Activated CD8-positive, alpha-beta T cell treated with anti-CD3 and anti-CD28 coated beads, Interleukin-2, amount 10 ng/mL, durations not matched to agents 7 days and 5 days (primary cell): ENCODE measurements at regions not wholly inside any gene's neighbourhood (a gene's known extent, or its start where the extent isn't known, plus 50 kb on each side); places are given as distances from the start of the nearest gene placed in this dataset.

Source experiments
- ATAC-seq: fragments of 150-1000 bp; cut with Tn5 transposase; one replicate; pipeline ENCODE4 v1.10.0; 2021; ENCODE audit warnings: moderate library complexity
- CTCF ChIA-PET: fragments of 350-600 bp; sonication (Branson Sonifier 250); formaldehyde crosslinking; loops from one replicate; lab custom pipeline; 2021; ENCODE audit warnings: antibody characterized with exemption; lab: Charles Lee
- POLR2A ChIA-PET: fragments of 350-600 bp; sonication (Branson Sonifier 250); formaldehyde crosslinking; loops from one replicate; lab custom pipeline; 2021; ENCODE audit warnings: antibody characterized with exemption; lab: Charles Lee
- DNase-seq: peaks from one replicate; pipeline ENCODE4 v3.0.0-alpha.2; 2020
- H3K27ac Mint-ChIP-seq: one replicate; pipeline ENCODE4 v1.8.0; 2021; ENCODE audit warnings: mild to moderate bottlenecking, mixed read lengths
- H3K27me3 Mint-ChIP-seq: one replicate; pipeline ENCODE4 v1.8.0; 2021; ENCODE audit warnings: low read depth, mixed read lengths
- H3K36me3 Mint-ChIP-seq: one replicate; pipeline ENCODE4 v1.8.0; 2021; ENCODE audit warnings: low read depth, mixed read lengths
- H3K4me1 Mint-ChIP-seq: one replicate; pipeline ENCODE4 v1.8.0; 2021; ENCODE audit warnings: low read depth, mixed read lengths
- H3K4me3 Mint-ChIP-seq: one replicate; pipeline ENCODE4 v1.8.0; 2021; ENCODE audit warnings: mild to moderate bottlenecking, mixed read lengths
- H3K9me3 Mint-ChIP-seq: one replicate; pipeline ENCODE4 v1.8.0; 2022; ENCODE audit warnings: mixed read lengths; ENCODE audit not compliant: insufficient read depth

- CTCF ChIA-PET: no interaction called here
- H3K27ac Mint-ChIP-seq: no peak overlapping the region
- no peak for ATAC-seq
These were observed 438.0 kb downstream of the ETV1 start for GRCh38 chr7:13551503-13551902.

GRCh38 chr7:13560441-13560840 is 429.0 kb downstream of the ETV1 start:
- no peak for DNase-seq
- Mint-ChIP-seq H3K4me3 (no peak overlapping the region), H3K9me3 (no peaks in the 10 kb centered on the region), H3K4me1 (no peaks in the 10 kb centered on the region), H3K36me3 (no peaks in the 10 kb centered on the region), H3K27me3 (no peaks in the 10 kb centered on the region), H3K27ac (no peak overlapping the region)
- ATAC-seq: no peak
- ChIA-PET POLR2A (no interaction called here), CTCF (no interaction called here)

More at GRCh38 chr7:13551503-13551902, 438.0 kb downstream of the ETV1 start:
- POLR2A ChIA-PET: no interaction called here
- DNase-seq: no peak
- Mint-ChIP-seq H3K4me1 (no peaks in the 10 kb centered on the region), H3K4me3 (no peak overlapping the region), H3K36me3 (no peaks in the 10 kb centered on the region), H3K9me3 (no peaks in the 10 kb centered on the region), H3K27me3 (no peaks in the 10 kb centered on the region)

- POLR2A ChIA-PET: no interaction called here
- ATAC-seq: no peak
- H3K4me1 Mint-ChIP-seq: no peaks in the 10 kb centered on the region
These were observed 426.2 kb downstream of the ETV1 start for GRCh38 chr7:13563257-13563656.

GRCh38 chr7:13563680-13564079 is 425.8 kb downstream of the ETV1 start:
- DNase-seq (no peak), ATAC-seq (no peak)
- H3K27me3 Mint-ChIP-seq: no peaks in the 10 kb centered on the region
- peaks cover 2% of the 10 kb centered on the region for H3K9me3 Mint-ChIP-seq
- no peaks in the 10 kb centered on the region for H3K4me1 Mint-ChIP-seq
- no peak overlapping the region for H3K4me3 Mint-ChIP-seq
- ChIA-PET CTCF (no interaction called here), POLR2A (no interaction called here)
- H3K27ac Mint-ChIP-seq: no peak overlapping the region
- H3K36me3 Mint-ChIP-seq: no peaks in the 10 kb centered on the region

More at GRCh38 chr7:13563257-13563656, 426.2 kb downstream of the ETV1 start:
- Mint-ChIP-seq H3K27me3 (no peaks in the 10 kb centered on the region), H3K9me3 (no peaks in the 10 kb centered on the region), H3K27ac (no peak overlapping the region), H3K36me3 (no peaks in the 10 kb centered on the region), H3K4me3 (no peak overlapping the region)
- CTCF ChIA-PET: no interaction called here
- DNase-seq: no peak

- Mint-ChIP-seq H3K9me3 (no peaks in the 10 kb centered on the region), H3K27me3 (no peaks in the 10 kb centered on the region), H3K36me3 (no peaks in the 10 kb centered on the region), H3K4me1 (no peaks in the 10 kb centered on the region), H3K27ac (no peak overlapping the region), H3K4me3 (no peak overlapping the region)
- CTCF ChIA-PET: no interaction called here
- POLR2A ChIA-PET: no interaction called here
- DNase-seq (no peak), ATAC-seq (no peak)
These were observed 411.8 kb downstream of the ETV1 start for GRCh38 chr7:13577566-13578145.

GRCh38 chr7:13578294-13578693 is 411.2 kb downstream of the ETV1 start:
- Mint-ChIP-seq H3K4me1 (no peaks in the 10 kb centered on the region), H3K9me3 (no peaks in the 10 kb centered on the region), H3K27ac (no peak overlapping the region), H3K4me3 (no peak overlapping the region), H3K27me3 (no peaks in the 10 kb centered on the region), H3K36me3 (no peaks in the 10 kb centered on the region)
- ATAC-seq (no peak), DNase-seq (no peak)
- ChIA-PET CTCF (no interaction called here), POLR2A (no interaction called here)

GRCh38 chr7:13581097-13581496 is 408.4 kb downstream of the ETV1 start:
- ATAC-seq (no peak), DNase-seq (no peak)
- Mint-ChIP-seq H3K27ac (no peak overlapping the region), H3K36me3 (no peaks in the 10 kb centered on the region), H3K27me3 (no peaks in the 10 kb centered on the region), H3K4me3 (no peak overlapping the region), H3K9me3 (no peaks in the 10 kb centered on the region), H3K4me1 (no peaks in the 10 kb centered on the region)
- ChIA-PET POLR2A (no interaction called here), CTCF (no interaction called here)

GRCh38 chr7:13593854-13594253 is 395.6 kb downstream of the ETV1 start:
- H3K9me3 Mint-ChIP-seq: peaks cover 4% of the 10 kb centered on the region
- ChIA-PET POLR2A (no interaction called here), CTCF (no interaction called here)
- ATAC-seq (no peak), DNase-seq (no peak)
- H3K27me3 Mint-ChIP-seq: no peaks in the 10 kb centered on the region
- H3K27ac Mint-ChIP-seq: no peak overlapping the region
- no peaks in the 10 kb centered on the region for H3K4me1 Mint-ChIP-seq
- no peaks in the 10 kb centered on the region for H3K36me3 Mint-ChIP-seq
- H3K4me3 Mint-ChIP-seq: no peak overlapping the region

- Mint-ChIP-seq H3K36me3 (no peaks in the 10 kb centered on the region), H3K4me1 (no peaks in the 10 kb centered on the region), H3K27ac (no peak overlapping the region), H3K4me3 (no peak overlapping the region), H3K27me3 (no peaks in the 10 kb centered on the region), H3K9me3 (no peaks in the 10 kb centered on the region)
- ChIA-PET CTCF (no interaction called here), POLR2A (no interaction called here)
- DNase-seq (no peak), ATAC-seq (no peak)
These were observed 387.4 kb downstream of the ETV1 start for GRCh38 chr7:13602036-13602435.

- no peak for ATAC-seq
- no peaks in the 10 kb centered on the region for H3K4me1 Mint-ChIP-seq
- ChIA-PET CTCF (no interaction called here), POLR2A (no interaction called here)
- H3K27me3 Mint-ChIP-seq: no peaks in the 10 kb centered on the region
- DNase-seq: no peak
- H3K9me3 Mint-ChIP-seq: no peaks in the 10 kb centered on the region
- no peaks in the 10 kb centered on the region for H3K36me3 Mint-ChIP-seq
- H3K4me3 Mint-ChIP-seq: no peak overlapping the region
- no peak overlapping the region for H3K27ac Mint-ChIP-seq
These were observed 386.4 kb downstream of the ETV1 start for GRCh38 chr7:13603016-13603415.

- Mint-ChIP-seq H3K27ac (no peak overlapping the region), H3K27me3 (no peaks in the 10 kb centered on the region), H3K9me3 (no peaks in the 10 kb centered on the region), H3K4me3 (no peak overlapping the region), H3K4me1 (no peaks in the 10 kb centered on the region), H3K36me3 (no peaks in the 10 kb centered on the region)
- DNase-seq (no peak), ATAC-seq (no peak)
- ChIA-PET POLR2A (no interaction called here), CTCF (no interaction called here)
These were observed 385.8 kb downstream of the ETV1 start for GRCh38 chr7:13603661-13604060.

- Mint-ChIP-seq H3K27ac (no peak overlapping the region), H3K36me3 (no peaks in the 10 kb centered on the region), H3K9me3 (no peaks in the 10 kb centered on the region), H3K27me3 (no peaks in the 10 kb centered on the region), H3K4me3 (no peak overlapping the region), H3K4me1 (no peaks in the 10 kb centered on the region)
- POLR2A ChIA-PET: no interaction called here
- CTCF ChIA-PET: no interaction called here
- ATAC-seq (no peak), DNase-seq (no peak)
These were observed 385.3 kb downstream of the ETV1 start for GRCh38 chr7:13604178-13604577.

- ChIA-PET POLR2A (no interaction called here), CTCF (no interaction called here)
- no peak overlapping the region for H3K4me3 Mint-ChIP-seq
- ATAC-seq (no peak), DNase-seq (no peak)
- no peaks in the 10 kb centered on the region for H3K4me1 Mint-ChIP-seq
- H3K27me3 Mint-ChIP-seq: no peaks in the 10 kb centered on the region
- H3K36me3 Mint-ChIP-seq: no peaks in the 10 kb centered on the region
- no peak overlapping the region for H3K27ac Mint-ChIP-seq
- H3K9me3 Mint-ChIP-seq: no peaks in the 10 kb centered on the region
These were observed 379.1 kb downstream of the ETV1 start for GRCh38 chr7:13610372-13610771.
